ENCODE measurements at regions not wholly inside any gene's neighbourhood (a gene's known extent, or its start where the extent isn't known, plus 50 kb on each side); places are given as distances from the start of the nearest gene placed in this dataset.
"Not testable (repeated sequence)": the region's sequence is repeated elsewhere in the genome, so short reads cannot be mapped to it uniquely, and the experiment has no call there.

- no peak overlapping the region for H3K4me3 Mint-ChIP-seq
- DNase-seq, result no peak
- H3K4me1 Mint-ChIP-seq, result peaks cover 38% of the 10 kb centered on the region
- no peak overlapping the region for H3K27ac Mint-ChIP-seq
- H3K27me3 Mint-ChIP-seq (ENCODE audit: low read depth, poor library complexity), result no peaks in the 10 kb centered on the region
- peaks cover under 1% of the 10 kb centered on the region for H3K9me3 Mint-ChIP-seq
- no peak for TF ChIP-seq CTCF (IDR thresholded peaks at IDR 0.05)
- peaks cover 2% of the 10 kb centered on the region for H3K36me3 Mint-ChIP-seq (ENCODE audit: low read depth)
These were observed 525.8 kb downstream of the STK39 start for GRCh38 chr2:167721593-167721992.

- H3K27ac Mint-ChIP-seq, result no peak overlapping the region
- H3K27me3 Mint-ChIP-seq (ENCODE audit: low read depth, poor library complexity), result no peaks in the 10 kb centered on the region
- peaks cover 38% of the 10 kb centered on the region for H3K4me1 Mint-ChIP-seq
- peaks cover 21% of the 10 kb centered on the region for H3K9me3 Mint-ChIP-seq
- no peak overlapping the region for H3K4me3 Mint-ChIP-seq
- no peak for TF ChIP-seq CTCF (IDR thresholded peaks at IDR 0.05)
- peaks cover 23% of the 10 kb centered on the region for H3K36me3 Mint-ChIP-seq (ENCODE audit: low read depth)
- no peak for DNase-seq
These were observed 528.0 kb downstream of the STK39 start for GRCh38 chr2:167719410-167719809.

GRCh38 chr2:167718560-167718959 is 528.8 kb downstream of the STK39 start:
- peaks cover 38% of the 10 kb centered on the region for H3K4me1 Mint-ChIP-seq
- peak overlapping the region; percentile 3 for H3K27ac Mint-ChIP-seq
- no peak for DNase-seq
- H3K9me3 Mint-ChIP-seq, result peaks cover 21% of the 10 kb centered on the region
- peaks cover 23% of the 10 kb centered on the region for H3K36me3 Mint-ChIP-seq (ENCODE audit: low read depth)
- H3K4me3 Mint-ChIP-seq, result peak overlapping the region; percentile 6
- TF ChIP-seq CTCF (IDR thresholded peaks at IDR 0.05), result no peak
- no peaks in the 10 kb centered on the region for H3K27me3 Mint-ChIP-seq (ENCODE audit: low read depth, poor library complexity)

- peaks cover 26% of the 10 kb centered on the region for H3K36me3 Mint-ChIP-seq (ENCODE audit: low read depth)
- no peaks in the 10 kb centered on the region for H3K27me3 Mint-ChIP-seq (ENCODE audit: low read depth, poor library complexity)
- H3K4me1 Mint-ChIP-seq, result peaks cover 34% of the 10 kb centered on the region
- no peak overlapping the region for H3K27ac Mint-ChIP-seq
- no peak for DNase-seq
- H3K9me3 Mint-ChIP-seq, result peaks cover 21% of the 10 kb centered on the region
- TF ChIP-seq CTCF (IDR thresholded peaks at IDR 0.05), result no peak
- no peak overlapping the region for H3K4me3 Mint-ChIP-seq
These were observed 531.5 kb downstream of the STK39 start for GRCh38 chr2:167715932-167716331.

GRCh38 chr2:167715498-167715897 is 531.9 kb downstream of the STK39 start:
- H3K27me3 Mint-ChIP-seq (ENCODE audit: low read depth, poor library complexity); DNase-seq; H3K27ac Mint-ChIP-seq; H3K4me3 Mint-ChIP-seq: not testable (repeated sequence)
- peaks cover 21% of the 10 kb centered on the region for H3K9me3 Mint-ChIP-seq
- peaks cover 33% of the 10 kb centered on the region for H3K4me1 Mint-ChIP-seq
- H3K36me3 Mint-ChIP-seq (ENCODE audit: low read depth), result peaks cover 29% of the 10 kb centered on the region

- Mint-ChIP-seq H3K36me3 (ENCODE audit: low read depth) (peaks cover 29% of the 10 kb centered on the region), H3K9me3 (peaks cover 21% of the 10 kb centered on the region), H3K27me3 (ENCODE audit: low read depth, poor library complexity) (peaks cover 4% of the 10 kb centered on the region), H3K4me1 (peaks cover 9% of the 10 kb centered on the region), H3K27ac (no peak overlapping the region), H3K4me3 (no peak overlapping the region)
- TF ChIP-seq CTCF (IDR thresholded peaks at IDR 0.05), result no peak
- DNase-seq, result no peak
These were observed 535.1 kb downstream of the STK39 start for GRCh38 chr2:167712275-167712674.
